GM21390 (cell line): ENCODE measurements at regions not wholly inside any gene's neighbourhood (a gene's known extent, or its start where the extent isn't known, plus 50 kb on each side); places are given as distances from the start of the nearest gene placed in this dataset.

Experiments
- ATAC-seq: cut with Tn5 transposase; IDR thresholded peaks from one replicate; pipeline ENCODE4 v1.9.1; 2021; ENCODE audit not compliant: unreplicated experiment

- no peak for ATAC-seq
Measured at GRCh38 chr11:45089251-45089650, 57.2 kb upstream of the PRDM11 start.

DNA sequence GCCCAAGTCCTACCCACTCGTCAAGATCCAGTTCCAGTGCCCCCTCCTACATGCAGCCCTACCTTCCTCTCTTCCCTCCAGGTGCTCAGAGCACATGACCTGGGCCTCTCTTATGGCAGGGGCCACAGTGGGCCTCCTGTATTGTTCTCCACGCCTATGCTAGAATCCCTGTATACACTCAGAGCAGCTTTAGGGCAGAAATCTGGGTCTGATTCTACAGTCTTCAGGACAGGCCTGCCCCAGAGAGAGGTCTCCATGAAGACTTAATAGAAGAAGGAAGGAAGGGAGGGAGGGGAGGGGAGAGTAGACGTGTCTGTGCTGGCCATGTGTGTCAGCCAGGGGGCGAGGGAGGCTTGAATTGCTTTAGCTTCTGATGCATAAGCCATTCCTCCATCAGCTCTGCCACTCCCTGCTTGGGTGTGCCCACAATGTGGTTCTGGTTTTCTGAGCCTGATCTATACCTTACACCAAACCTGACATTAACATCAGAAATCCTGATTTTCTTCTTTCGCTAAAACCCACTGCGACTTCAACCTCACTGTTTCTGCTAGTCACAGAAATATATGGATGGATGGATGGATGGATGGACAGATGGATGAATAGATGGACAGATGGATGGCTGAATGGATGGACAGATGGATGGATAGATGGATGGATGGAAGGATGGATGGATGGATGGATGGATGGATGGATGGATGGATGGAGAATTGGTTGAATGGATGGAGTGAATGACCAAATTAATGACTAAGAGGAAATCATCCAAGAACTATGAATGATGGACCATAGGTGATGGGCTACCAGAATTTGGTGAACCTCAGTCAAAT lies 56.6 kb upstream of the PRDM11 start:
- no peak for ATAC-seq

- ATAC-seq, result no peak
Measured at GRCh38 chr11:45090607-45091006, 55.8 kb upstream of the PRDM11 start.

GRCh38 chr11:45091563-45092403 lies 54.7 kb upstream of the PRDM11 start:
- no peak for ATAC-seq

DNA sequence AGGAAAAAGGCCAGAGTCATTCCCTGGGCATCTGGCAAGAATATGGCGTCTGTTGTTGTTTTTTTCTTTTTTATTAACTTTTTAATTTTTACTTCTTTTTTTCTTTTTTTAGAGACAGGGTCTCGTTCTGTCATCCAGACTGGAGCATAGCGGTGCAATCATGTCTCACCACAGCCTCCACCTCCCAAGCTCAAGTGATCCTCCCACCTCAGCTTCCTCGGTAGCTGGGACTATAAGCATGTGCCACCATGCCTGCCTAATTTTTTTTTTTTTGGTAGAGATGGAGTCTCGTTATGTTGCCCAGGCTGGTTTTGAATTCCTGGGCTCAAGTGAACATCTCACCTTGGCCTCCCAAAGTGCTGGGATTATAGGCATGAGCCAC lies 54.0 kb upstream of the PRDM11 start:
- no peak for ATAC-seq

DNA sequence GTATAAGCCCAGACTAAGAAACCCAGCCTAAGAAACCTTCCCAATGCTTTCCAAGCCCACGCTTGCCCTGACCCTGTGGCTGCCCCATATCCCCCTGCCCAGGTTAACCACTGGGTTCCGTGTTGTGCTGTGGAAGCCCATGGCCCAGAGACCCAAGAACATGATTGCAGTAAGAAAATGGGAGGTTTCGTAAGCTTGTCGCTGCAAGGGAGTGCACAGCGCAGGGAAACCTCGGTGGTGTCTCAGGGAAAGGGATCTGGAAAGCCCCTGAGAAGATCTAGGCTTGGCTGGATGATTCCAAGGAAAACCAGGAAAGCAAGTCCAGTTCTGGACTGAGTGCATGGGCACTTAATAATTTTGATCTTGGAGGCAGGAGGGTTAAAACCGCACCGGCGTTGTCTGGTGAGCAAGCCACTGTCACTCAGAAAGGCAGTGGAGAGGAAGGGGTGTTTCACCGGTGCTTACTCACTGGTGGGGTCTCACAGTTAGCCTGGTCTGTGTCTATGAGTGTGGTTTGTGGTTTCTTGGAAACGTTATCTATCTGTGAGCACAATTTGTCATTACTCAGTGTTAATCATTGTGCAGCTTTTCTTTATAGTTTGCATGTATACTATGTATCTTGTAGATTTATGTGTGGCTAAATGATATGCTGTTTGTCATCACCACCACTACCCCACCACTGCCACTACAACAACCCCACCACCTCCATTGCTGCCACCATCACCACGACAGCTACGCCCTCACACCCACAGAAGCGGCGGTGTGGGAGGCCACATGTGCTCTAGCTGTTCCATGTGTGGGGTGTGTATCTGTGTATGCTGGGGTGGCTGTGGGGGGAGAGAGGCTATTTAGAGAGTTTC lies 53.3 kb upstream of the PRDM11 start:
- ATAC-seq, result no peak

DNA sequence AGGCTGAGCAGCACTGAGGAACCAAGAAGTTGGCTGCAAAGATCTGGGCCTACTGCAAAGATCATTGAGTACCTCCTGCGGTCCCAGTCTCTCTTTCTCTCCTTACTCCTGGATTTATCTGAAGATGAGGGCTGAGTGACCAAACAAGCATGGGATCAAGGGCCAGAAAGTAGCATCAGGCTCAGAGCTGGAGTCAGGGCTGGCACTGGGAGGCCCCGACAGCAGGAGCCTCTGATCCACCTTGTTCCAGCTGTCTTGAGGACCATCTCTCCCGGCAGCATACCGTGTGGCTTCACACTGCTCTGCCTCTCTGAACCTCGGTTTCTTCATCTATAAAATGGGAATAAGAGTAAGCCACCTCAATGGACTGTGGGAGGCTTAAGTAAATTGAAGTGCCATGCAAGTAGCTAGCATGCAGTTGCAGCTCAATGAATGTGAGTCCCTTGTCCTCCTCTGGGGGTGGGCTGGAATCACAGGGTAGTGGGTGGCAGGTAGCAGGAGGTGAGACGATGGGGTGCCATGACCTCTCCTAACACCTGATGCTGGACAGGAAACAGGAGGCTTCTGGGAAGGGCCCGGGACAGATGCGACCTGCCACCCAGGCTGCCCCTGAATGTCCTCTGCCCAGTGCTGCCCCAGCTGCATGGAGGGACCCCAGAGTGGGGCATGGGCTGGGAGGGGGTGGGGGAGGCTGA lies 52.5 kb upstream of the PRDM11 start:
- ATAC-seq, result no peak

- ATAC-seq, result no peak
Measured at GRCh38 chr11:45094958-45095690, 51.3 kb upstream of the PRDM11 start.

- ATAC-seq, result no peak
Measured at GRCh38 chr11:45095691-45096010, 50.8 kb upstream of the PRDM11 start.

DNA sequence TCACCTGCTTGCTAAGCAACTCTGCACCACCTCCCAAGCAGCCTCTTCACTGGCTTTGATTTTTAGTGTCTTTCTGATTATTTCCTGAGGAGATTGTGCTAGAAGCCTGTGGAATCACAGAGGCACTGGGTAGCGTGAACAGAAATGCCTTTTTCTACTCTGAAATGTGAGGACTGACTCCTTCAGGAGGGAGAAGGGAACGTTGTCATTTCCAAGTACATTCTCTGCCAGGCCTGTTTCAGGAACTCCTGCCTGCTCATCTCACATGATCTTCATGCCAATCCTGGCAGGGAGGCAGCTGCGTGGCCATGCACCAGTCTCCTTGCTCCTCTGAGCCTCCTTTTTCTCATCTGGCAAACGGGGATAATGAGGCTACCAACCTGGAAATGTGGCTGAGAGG lies 49.8 kb upstream of the PRDM11 start:
- ATAC-seq, result no peak
